Bronchial epithelial cell (primary cell): ENCODE measurements at regions not wholly inside any gene's neighbourhood (a gene's known extent, or its start where the extent isn't known, plus 50 kb on each side); places are given as distances from the start of the nearest gene placed in this dataset.

Experiments
- DNase-seq: peaks from one replicate; pipeline ENCODE4 v3.0.0-alpha.2; 2010; ENCODE audit warnings: low read depth
- FAIRE-seq: peaks from 2 replicates; lab custom pipeline; 2011; peaks lifted over from hg19 to GRCh38; lab: Jason Lieb, UNC
- H3K27me3 ChIP-seq: 2 replicates; pipeline ENCODE4 v1.5.1; 2011; ENCODE audit warnings: low read length; ENCODE audit not compliant: control insufficient read depth, insufficient read depth
- H3K36me3 ChIP-seq: 2 replicates; pipeline ENCODE4 v1.5.1; 2011; ENCODE audit warnings: low read length; ENCODE audit not compliant: control insufficient read depth, insufficient read depth
- H3K4me3 ChIP-seq: 2 replicates; pipeline ENCODE4 v1.5.1; 2011; ENCODE audit warnings: mild to moderate bottlenecking, low read depth, low read length, control low read depth
- CTCF ChIP-seq: IDR thresholded peaks from 2 replicates; pipeline ENCODE4 v1.5.1; 2011; ENCODE audit warnings: mild to moderate bottlenecking, moderate library complexity, low read length, control low read depth, inconsistent platforms; ENCODE audit not compliant: insufficient read depth, severe bottlenecking

DNA sequence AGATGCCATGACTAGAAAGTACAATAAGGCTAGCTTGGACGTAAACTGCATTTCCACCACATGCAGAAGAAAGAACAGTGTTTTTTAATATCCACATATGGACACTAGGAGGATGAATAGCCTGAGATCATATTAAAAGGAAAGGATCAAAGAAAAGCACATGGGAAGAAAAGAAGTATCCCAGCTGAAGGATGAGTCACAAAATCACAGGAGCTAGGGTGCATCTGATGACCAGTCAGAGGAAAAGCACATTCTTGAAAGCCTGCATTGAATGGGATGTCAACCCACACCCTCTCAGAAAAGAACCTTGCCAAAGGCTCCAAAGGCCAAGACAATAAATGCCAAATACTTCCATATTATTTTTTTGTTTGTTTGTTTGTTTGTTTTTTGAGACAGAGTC lies 56.8 kb upstream of the PRDX4 start:
- H3K27me3 ChIP-seq, result no peaks in the 10 kb centered on the region
- no peak overlapping the region for H3K4me3 ChIP-seq
- FAIRE-seq, result no peak
- no peaks in the 10 kb centered on the region for H3K36me3 ChIP-seq
- DNase-seq, result peak; percentile 12
- TF ChIP-seq CTCF, result no peak

GRCh38 chrX:23612846-23613245 lies 54.4 kb upstream of the PRDX4 start:
- no peaks in the 10 kb centered on the region for H3K27me3 ChIP-seq
- H3K36me3 ChIP-seq, result no peaks in the 10 kb centered on the region
- FAIRE-seq (no peak), DNase-seq (no peak)
- no peak for TF ChIP-seq CTCF
- no peak overlapping the region for H3K4me3 ChIP-seq

- DNase-seq (peak; percentile 20), FAIRE-seq (no peak)
- H3K36me3 ChIP-seq, result no peaks in the 10 kb centered on the region
Measured at GRCh38 chrX:23616361-23616760, 50.9 kb upstream of the PRDX4 start.

More at GRCh38 chrX:23616361-23616760, 50.9 kb upstream of the PRDX4 start:
- H3K4me3 ChIP-seq, result no peak overlapping the region
- peak; percentile 58 for TF ChIP-seq CTCF
- no peaks in the 10 kb centered on the region for H3K27me3 ChIP-seq
